Ascending aorta (tissue), 2 donors: ENCODE measurements at regions not wholly inside any gene's neighbourhood (a gene's known extent, or its start where the extent isn't known, plus 50 kb on each side); places are given as distances from the start of the nearest gene placed in this dataset.

Experiments used
- DNase-seq, 2 donors: peaks; one replicate each; pipeline ENCODE4 v3.0.0-alpha.2; 2019; ENCODE audit warnings: low spot score in 2 of 2
- H3K27ac ChIP-seq, 2 donors: fragments of 200-600 bp; sonication (generic); one replicate each; pipeline ENCODE4 v1.5.1; 2016 to 2017; ENCODE audit warnings: mild to moderate bottlenecking in 1 of 2
- H3K27me3 ChIP-seq: fragments of 200-600 bp; sonication (generic); one replicate; pipeline ENCODE4 v1.5.1; 2017
- H3K36me3 ChIP-seq, 2 donors: fragments of 200-600 bp; sonication (generic); one replicate each; pipeline ENCODE4 v1.5.1; 2016
- H3K4me1 ChIP-seq, 2 donors: fragments of 200-600 bp; sonication (generic); one replicate each; pipeline ENCODE4 v1.5.1; 2016 to 2017; ENCODE audit warnings: mild to moderate bottlenecking in 1 of 2
- H3K4me3 ChIP-seq, 2 donors: fragments of 200-600 bp; sonication (generic); one replicate each; pipeline ENCODE4 v1.5.1; 2016 to 2017; ENCODE audit warnings: mild to moderate bottlenecking in 1 of 2
- H3K9me3 ChIP-seq, 2 donors: fragments of 200-600 bp; sonication (generic); one replicate each; pipeline ENCODE4 v1.5.1; 2016
- intact Hi-C: fragments of 100-400 bp; cut with DNase I; formaldehyde crosslinking; loops from one replicate; pipeline ENCODE4 v1.15.1; 2023
- TF ChIP-seq, protein P1 (sequence below), 3 experiments: fragments of 200-600 bp in 2 of 3; fragments of 450-650 bp in 1 of 3; sonication (generic) in 2 of 3; IDR thresholded peaks; one replicate each; pipeline ENCODE4 v1.5.1; 2016 to 2019; ENCODE audit warnings: antibody characterized with exemption in 3 of 3, mild to moderate bottlenecking in 1 of 3, moderate library complexity in 1 of 3

DNA sequence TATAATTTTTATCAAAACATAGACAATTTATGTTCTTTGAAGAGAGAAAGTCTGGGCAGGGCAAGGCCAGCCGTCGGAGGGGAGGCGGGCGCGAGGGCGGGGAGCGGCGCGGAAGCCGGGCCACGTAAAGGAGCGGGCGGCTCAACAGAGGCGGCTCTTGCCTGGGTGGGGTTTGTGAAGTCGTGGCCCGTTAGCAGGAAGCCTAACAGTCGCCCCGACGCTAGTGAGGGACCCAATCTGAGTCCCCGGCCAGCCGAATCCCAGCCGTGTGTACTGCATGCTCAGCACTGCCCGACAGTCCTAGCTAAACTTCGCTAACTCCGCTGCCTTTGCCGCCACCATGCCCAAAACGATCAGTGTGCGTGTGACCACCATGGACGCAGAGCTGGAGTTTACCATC is 1129.2 kb downstream of the CDH9 start:
- Histone ChIP-seq H3K27ac (no peak overlapping the region), H3K9me3 (no peaks in the 10 kb centered on the region), H3K27me3 (no peaks in the 10 kb centered on the region), H3K4me1 (no peaks in the 10 kb centered on the region), H3K4me3 (no peak overlapping the region), H3K36me3 (no peaks in the 10 kb centered on the region)
- TF ChIP-seq, protein P1, sequence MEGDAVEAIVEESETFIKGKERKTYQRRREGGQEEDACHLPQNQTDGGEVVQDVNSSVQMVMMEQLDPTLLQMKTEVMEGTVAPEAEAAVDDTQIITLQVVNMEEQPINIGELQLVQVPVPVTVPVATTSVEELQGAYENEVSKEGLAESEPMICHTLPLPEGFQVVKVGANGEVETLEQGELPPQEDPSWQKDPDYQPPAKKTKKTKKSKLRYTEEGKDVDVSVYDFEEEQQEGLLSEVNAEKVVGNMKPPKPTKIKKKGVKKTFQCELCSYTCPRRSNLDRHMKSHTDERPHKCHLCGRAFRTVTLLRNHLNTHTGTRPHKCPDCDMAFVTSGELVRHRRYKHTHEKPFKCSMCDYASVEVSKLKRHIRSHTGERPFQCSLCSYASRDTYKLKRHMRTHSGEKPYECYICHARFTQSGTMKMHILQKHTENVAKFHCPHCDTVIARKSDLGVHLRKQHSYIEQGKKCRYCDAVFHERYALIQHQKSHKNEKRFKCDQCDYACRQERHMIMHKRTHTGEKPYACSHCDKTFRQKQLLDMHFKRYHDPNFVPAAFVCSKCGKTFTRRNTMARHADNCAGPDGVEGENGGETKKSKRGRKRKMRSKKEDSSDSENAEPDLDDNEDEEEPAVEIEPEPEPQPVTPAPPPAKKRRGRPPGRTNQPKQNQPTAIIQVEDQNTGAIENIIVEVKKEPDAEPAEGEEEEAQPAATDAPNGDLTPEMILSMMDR (IDR thresholded peaks at IDR 0.05) = no peak
- DNase-seq = no peak
- intact Hi-C loops = no loop called here

GRCh38 chr5:25905646-25906045 is 1132.7 kb downstream of the CDH9 start:
- no peaks in the 10 kb centered on the region for H3K9me3 ChIP-seq
- H3K4me3 ChIP-seq = no peak overlapping the region
- intact Hi-C loops = no loop called here
- H3K4me1 ChIP-seq = no peaks in the 10 kb centered on the region
- no peaks in the 10 kb centered on the region for H3K27me3 ChIP-seq
- no peak overlapping the region for H3K27ac ChIP-seq
- TF ChIP-seq, protein P1 (IDR thresholded peaks at IDR 0.05) = no peak
- no peak for DNase-seq
- no peaks in the 10 kb centered on the region for H3K36me3 ChIP-seq

GRCh38 chr5:25892211-25892610 is 1146.2 kb downstream of the CDH9 start:
- TF ChIP-seq, protein P1 (IDR thresholded peaks at IDR 0.05) = no peak
- no peak overlapping the region for H3K27ac ChIP-seq
- no peaks in the 10 kb centered on the region for H3K9me3 ChIP-seq
- no peak overlapping the region for H3K4me3 ChIP-seq
- DNase-seq = no peak
- intact Hi-C loops = no loop called here
- H3K27me3 ChIP-seq = no peaks in the 10 kb centered on the region
- no peaks in the 10 kb centered on the region for H3K36me3 ChIP-seq
- no peaks in the 10 kb centered on the region for H3K4me1 ChIP-seq

DNA sequence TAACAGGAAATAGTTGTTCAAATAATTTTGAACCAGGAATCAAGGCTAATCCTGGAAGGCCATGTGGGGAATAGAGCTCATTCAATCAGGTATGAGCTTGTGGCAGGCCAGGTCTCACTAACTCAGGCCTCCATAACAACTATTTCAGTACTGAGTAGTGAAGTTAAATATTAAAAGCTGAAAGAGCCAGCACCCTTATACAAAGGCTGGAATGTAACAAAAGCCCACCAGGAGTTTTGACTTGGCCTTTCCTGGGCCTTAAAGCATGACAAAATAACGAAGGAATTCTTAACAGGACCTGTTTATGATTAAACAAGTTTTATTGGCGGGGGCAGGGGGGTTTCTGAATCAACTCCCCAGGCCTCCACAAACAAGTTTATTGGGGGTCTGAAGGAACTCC is 1146.7 kb downstream of the CDH9 start:
- Histone ChIP-seq H3K36me3 (no peaks in the 10 kb centered on the region), H3K9me3 (no peaks in the 10 kb centered on the region), H3K4me3 (no peak overlapping the region), H3K4me1 (no peaks in the 10 kb centered on the region), H3K27me3 (no peaks in the 10 kb centered on the region), H3K27ac (no peak overlapping the region)
- intact Hi-C loops = no loop called here
- no peak for DNase-seq
- TF ChIP-seq, protein P1 (IDR thresholded peaks at IDR 0.05) = no peak

DNA sequence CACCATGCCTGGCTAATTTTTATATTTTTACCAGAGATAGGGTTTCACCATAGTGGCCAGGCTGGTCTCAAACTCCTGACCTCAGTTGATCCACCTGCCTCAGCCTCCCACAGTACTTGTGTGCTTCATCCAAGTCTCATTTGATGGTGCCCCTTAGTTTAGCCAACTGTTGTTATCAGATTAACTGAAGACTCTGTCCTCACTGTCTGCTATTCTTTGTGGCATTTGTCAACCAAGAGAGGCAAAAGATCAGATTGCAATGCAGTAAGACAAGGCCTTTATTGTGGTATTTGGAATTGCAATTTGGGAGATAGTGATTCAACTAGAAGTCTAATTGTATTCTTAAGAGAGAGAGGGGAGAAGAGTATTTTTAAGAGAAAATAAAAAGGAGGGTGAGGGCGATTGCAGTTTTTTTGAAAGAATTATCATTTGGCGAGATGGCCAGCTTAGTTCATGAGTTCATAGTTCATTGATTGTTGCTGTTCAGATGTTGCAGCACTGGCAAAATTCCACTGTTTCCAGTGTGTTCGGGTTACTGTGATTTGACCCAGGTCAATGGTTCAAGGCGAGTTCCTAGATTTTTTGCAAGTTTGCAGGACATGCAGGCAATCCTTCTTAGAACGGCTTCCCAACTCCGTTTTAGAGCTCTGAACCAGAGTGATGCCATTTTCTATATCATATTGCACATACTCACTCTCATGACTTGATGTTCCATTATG is 1156.9 kb downstream of the CDH9 start:
- DNase-seq = no peak
- Histone ChIP-seq H3K27ac (no peak overlapping the region), H3K36me3 (no peaks in the 10 kb centered on the region), H3K4me1 (no peaks in the 10 kb centered on the region), H3K4me3 (no peak overlapping the region), H3K9me3 (no peaks in the 10 kb centered on the region), H3K27me3 (no peaks in the 10 kb centered on the region)
- intact Hi-C loops = no loop called here
- TF ChIP-seq, protein P1 (IDR thresholded peaks at IDR 0.05) = no peak

GRCh38 chr5:25863811-25864210 is 1174.6 kb downstream of the CDH9 start:
- H3K27ac ChIP-seq = no peak overlapping the region
- no peaks in the 10 kb centered on the region for H3K9me3 ChIP-seq
- TF ChIP-seq, protein P1 (IDR thresholded peaks at IDR 0.05) = no peak
- H3K27me3 ChIP-seq = no peaks in the 10 kb centered on the region
- no peak overlapping the region for H3K4me3 ChIP-seq
- DNase-seq = no peak
- intact Hi-C loops = no loop called here
- no peaks in the 10 kb centered on the region for H3K4me1 ChIP-seq
- no peaks in the 10 kb centered on the region for H3K36me3 ChIP-seq
